Osteoblast (primary cell): ENCODE measurements at regions not wholly inside any gene's neighbourhood (a gene's known extent, or its start where the extent isn't known, plus 50 kb on each side); places are given as distances from the start of the nearest gene placed in this dataset.

Experiments used
- DNase-seq: peaks from one replicate; pipeline ENCODE4 v3.0.0; 2011; ENCODE audit warnings: low spot score, mixed read lengths; ENCODE audit not compliant: insufficient read length; ENCODE audit errors: missing footprints
- H2AFZ ChIP-seq: 2 replicates; pipeline ENCODE4 v1.6.0; 2011; ENCODE audit warnings: mild to moderate bottlenecking, low read length
- H3K27ac ChIP-seq: 2 replicates; pipeline ENCODE4 v1.5.1; 2011; ENCODE audit warnings: mild to moderate bottlenecking, low read depth, low read length, moderate library complexity
- H3K27me3 ChIP-seq: 2 replicates; pipeline ENCODE4 v1.6.0; 2012; ENCODE audit warnings: mild to moderate bottlenecking, control low read depth, inconsistent platforms, low read length, moderate library complexity; ENCODE audit not compliant: insufficient read depth
- H3K36me3 ChIP-seq: 2 replicates; pipeline ENCODE4 v1.5.1; 2011; ENCODE audit warnings: mild to moderate bottlenecking, low read length, control low read depth, moderate library complexity; ENCODE audit not compliant: insufficient read depth
- H3K4me1 ChIP-seq: 2 replicates; pipeline ENCODE4 v1.5.1; 2011; ENCODE audit warnings: mild to moderate bottlenecking, low read length, control low read depth, moderate library complexity; ENCODE audit not compliant: insufficient read depth
- H3K4me2 ChIP-seq: 2 replicates; pipeline ENCODE4 v1.6.0; 2011; ENCODE audit warnings: mild to moderate bottlenecking, low read length; ENCODE audit not compliant: insufficient read depth
- H3K4me3 ChIP-seq: fragments of 200-600 bp; sonication (generic); 3 replicates; pipeline ENCODE4 v1.5.1; 2012; ENCODE audit warnings: mild to moderate bottlenecking, low read length, inconsistent platforms; ENCODE audit not compliant: insufficient read depth
- H3K79me2 ChIP-seq: 2 replicates; pipeline ENCODE4 v1.6.0; 2012; ENCODE audit warnings: mild to moderate bottlenecking, low read length, control low read depth, inconsistent platforms; ENCODE audit not compliant: insufficient read depth
- H3K9me3 ChIP-seq: 2 replicates; pipeline ENCODE4 v1.5.1; 2011; ENCODE audit warnings: low read depth, low read length, control low read depth
- H4K20me1 ChIP-seq: 2 replicates; pipeline ENCODE4 v1.6.0; 2012; ENCODE audit warnings: mild to moderate bottlenecking, low read length, control low read depth; ENCODE audit not compliant: insufficient read depth
- CTCF ChIP-seq: IDR thresholded peaks from 2 replicates; pipeline ENCODE4 v1.5.1; 2011; ENCODE audit warnings: mild to moderate bottlenecking, low read depth, low read length, moderate library complexity; ENCODE audit errors: extremely low read depth

GRCh38 chr4:38209654-38210053, 249.5 kb downstream of the PTTG2 start:
- Histone ChIP-seq H3K4me1 (peaks cover 21% of the 10 kb centered on the region), H3K4me3 (no peak overlapping the region), H3K9me3 (no peaks in the 10 kb centered on the region), H3K27ac (no peak overlapping the region), H3K79me2 (no peaks in the 10 kb centered on the region), H2AFZ (no peak overlapping the region), H3K27me3 (no peaks in the 10 kb centered on the region), H3K36me3 (no peaks in the 10 kb centered on the region), H3K4me2 (no peak overlapping the region), H4K20me1 (no peaks in the 10 kb centered on the region)
- no peak for TF ChIP-seq CTCF
- DNase-seq = no peak

DNA sequence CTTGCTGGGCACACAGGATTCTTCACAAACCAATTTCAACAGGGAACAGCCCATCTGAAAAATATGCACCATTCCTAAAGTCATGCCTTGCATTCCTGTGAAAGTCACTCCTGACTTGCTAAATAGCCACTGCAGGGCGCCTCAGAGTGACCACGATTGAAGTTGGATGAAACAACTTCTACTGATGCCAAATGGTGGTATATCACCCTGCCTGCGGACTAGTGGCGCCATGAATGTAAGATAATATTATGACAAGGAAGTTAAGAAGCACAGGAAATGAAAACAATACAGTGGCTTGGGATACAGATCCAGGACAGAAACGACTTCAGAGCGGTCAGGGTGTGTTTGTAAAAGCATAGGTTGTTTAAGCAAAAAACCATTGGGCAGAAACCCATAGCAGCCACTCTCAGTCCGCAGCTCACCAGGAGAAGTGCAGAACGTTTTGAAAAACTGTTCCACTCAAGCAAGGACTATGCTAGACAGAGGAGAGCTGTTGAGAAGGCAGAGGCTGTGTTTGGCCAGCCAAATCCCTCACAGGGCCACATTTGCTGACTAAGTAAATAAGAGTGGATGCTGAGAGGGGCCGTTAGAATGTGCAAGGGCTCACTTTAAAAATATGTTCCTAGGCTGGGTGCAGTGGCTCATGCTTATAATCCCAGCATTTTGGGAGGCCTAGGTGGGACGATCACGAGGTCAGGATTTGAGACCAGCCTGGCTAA, 250.4 kb downstream of the PTTG2 start:
- Histone ChIP-seq H3K4me2 (peak overlapping the region; percentile 60), H3K27ac (peak overlapping the region; percentile 58), H3K4me3 (peak overlapping the region; percentile 33), H3K79me2 (no peaks in the 10 kb centered on the region), H2AFZ (peak overlapping the region; percentile 45), H3K27me3 (no peaks in the 10 kb centered on the region), H4K20me1 (no peaks in the 10 kb centered on the region), H3K4me1 (peaks cover 21% of the 10 kb centered on the region), H3K36me3 (no peaks in the 10 kb centered on the region), H3K9me3 (no peaks in the 10 kb centered on the region)
- peak; percentile 5 for TF ChIP-seq CTCF
- DNase-seq = peak; percentile 86

DNA sequence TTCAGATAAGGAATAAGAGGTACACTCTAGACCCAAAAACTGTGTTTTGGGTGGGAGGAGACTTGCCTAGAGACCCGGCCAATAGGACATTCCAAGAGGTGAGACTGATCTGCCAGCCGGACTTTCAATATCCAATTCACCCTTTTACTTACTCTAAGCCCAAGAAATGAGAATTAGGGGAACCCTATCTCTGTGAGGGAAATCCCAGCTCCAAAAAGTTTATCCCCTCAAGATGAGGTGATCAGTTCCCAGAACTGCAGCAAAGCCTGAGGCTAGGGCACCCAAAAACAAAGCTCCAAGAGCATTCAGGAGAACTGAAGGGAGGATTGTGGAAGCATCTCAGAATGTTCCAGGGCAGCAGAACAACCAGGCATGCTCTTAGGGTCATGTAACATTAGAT, 251.7 kb downstream of the PTTG2 start:
- H3K27ac ChIP-seq = peak overlapping the region; percentile 58
- H3K4me1 ChIP-seq = peaks cover 21% of the 10 kb centered on the region
- TF ChIP-seq CTCF = no peak
- no peak for DNase-seq
- H3K79me2 ChIP-seq = no peaks in the 10 kb centered on the region
- H3K4me2 ChIP-seq = peak overlapping the region; percentile 60
- no peaks in the 10 kb centered on the region for H3K9me3 ChIP-seq
- H4K20me1 ChIP-seq = no peaks in the 10 kb centered on the region
- H3K4me3 ChIP-seq = no peak overlapping the region
- H2AFZ ChIP-seq = peak overlapping the region; percentile 39
- H3K36me3 ChIP-seq = no peaks in the 10 kb centered on the region
- H3K27me3 ChIP-seq = no peaks in the 10 kb centered on the region

DNA sequence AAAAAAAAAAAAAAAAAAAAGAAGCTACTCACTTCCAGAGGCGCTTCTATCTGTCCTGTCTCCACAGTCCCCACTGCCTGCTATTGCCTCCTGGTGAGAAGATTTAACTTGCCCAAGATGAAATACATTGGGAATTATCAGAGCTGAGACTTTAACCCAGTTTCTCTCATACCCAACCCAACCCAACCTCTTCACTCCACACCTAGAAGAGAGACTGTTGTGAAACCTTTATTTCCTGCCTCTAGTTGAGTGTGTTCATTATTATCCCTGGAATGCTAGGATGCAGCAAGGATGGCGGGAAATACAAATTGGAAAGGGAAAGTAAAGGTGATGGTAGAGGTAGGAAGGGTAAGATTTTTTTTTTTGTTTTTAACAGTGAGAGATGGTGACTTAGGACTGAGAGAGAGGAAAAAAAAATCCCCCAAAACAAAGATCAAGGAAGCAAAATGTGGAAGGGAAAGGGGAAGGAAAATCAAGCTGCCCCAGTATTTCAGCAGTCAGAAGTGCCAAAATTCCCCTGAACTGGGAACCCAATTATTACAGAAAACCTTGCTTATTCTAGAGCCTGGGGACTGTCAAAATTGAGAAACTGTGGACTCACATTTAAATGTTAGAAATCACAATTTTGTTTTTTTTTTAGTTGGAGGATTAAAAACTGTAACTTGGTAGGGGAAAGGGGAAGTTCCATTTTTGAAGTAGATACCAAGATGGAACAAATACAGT, 253.0 kb downstream of the PTTG2 start:
- no peak for TF ChIP-seq CTCF

More for the DNA sequence above, 253.0 kb downstream of the PTTG2 start:
- H2AFZ ChIP-seq = no peak overlapping the region
- H3K27me3 ChIP-seq = no peaks in the 10 kb centered on the region
- no peak for DNase-seq
- no peaks in the 10 kb centered on the region for H3K36me3 ChIP-seq
- peaks cover 21% of the 10 kb centered on the region for H3K4me1 ChIP-seq
- no peaks in the 10 kb centered on the region for H3K9me3 ChIP-seq
- no peak overlapping the region for H3K4me3 ChIP-seq
- H4K20me1 ChIP-seq = no peaks in the 10 kb centered on the region
- no peak overlapping the region for H3K27ac ChIP-seq
- H3K4me2 ChIP-seq = no peak overlapping the region
- no peaks in the 10 kb centered on the region for H3K79me2 ChIP-seq
